Muscle layer of colon (tissue), 2 donors: ENCODE measurements at regions not wholly inside any gene's neighbourhood (a gene's known extent, or its start where the extent isn't known, plus 50 kb on each side); places are given as distances from the start of the nearest gene placed in this dataset.

ENCODE experiments used
- H3K27ac ChIP-seq: one replicate; pipeline ENCODE4 v1.7.0; 2013; ENCODE audit warnings: low read depth, mild to moderate bottlenecking, low read length, moderate library complexity
- H3K27me3 ChIP-seq, 2 donors: one replicate each; pipeline ENCODE4 v1.7.0; 2013; ENCODE audit warnings: low read length in 2 of 2, mild to moderate bottlenecking in 2 of 2; ENCODE audit not compliant: insufficient read depth in 2 of 2, control insufficient read depth in 1 of 2
- H3K36me3 ChIP-seq: one replicate; pipeline ENCODE4 v1.7.0; 2013; ENCODE audit warnings: mild to moderate bottlenecking, low read length; ENCODE audit not compliant: insufficient read depth
- H3K4me1 ChIP-seq: one replicate; pipeline ENCODE4 v1.7.0; 2013; ENCODE audit warnings: mild to moderate bottlenecking, low read length; ENCODE audit not compliant: insufficient read depth
- H3K4me3 ChIP-seq, 2 donors: one replicate each; pipeline ENCODE4 v1.7.0; 2013; ENCODE audit warnings: low read length in 2 of 2, low read depth in 1 of 2, mild to moderate bottlenecking in 1 of 2, moderate library complexity in 1 of 2
- H3K9ac ChIP-seq: one replicate; pipeline ENCODE4 v1.7.0; 2013; ENCODE audit warnings: low read length
- H3K9me3 ChIP-seq: one replicate; pipeline ENCODE4 v1.7.0; 2013; ENCODE audit warnings: mild to moderate bottlenecking, low read length
- donor health status: abdominal sarcoma.
- donor health status: Adenocarcinoma of cecum.

GRCh38 chr2:120606931-120607330 lies 128.7 kb upstream of the GLI2 start:
- H3K9ac ChIP-seq, result no peak overlapping the region
- H3K9me3 ChIP-seq, result no peaks in the 10 kb centered on the region
- H3K27me3 ChIP-seq, result no peaks in the 10 kb centered on the region
- H3K36me3 ChIP-seq, result no peaks in the 10 kb centered on the region
- H3K4me3 ChIP-seq, result no peak overlapping the region
- H3K27ac ChIP-seq, result no peak overlapping the region
- no peaks in the 10 kb centered on the region for H3K4me1 ChIP-seq

DNA sequence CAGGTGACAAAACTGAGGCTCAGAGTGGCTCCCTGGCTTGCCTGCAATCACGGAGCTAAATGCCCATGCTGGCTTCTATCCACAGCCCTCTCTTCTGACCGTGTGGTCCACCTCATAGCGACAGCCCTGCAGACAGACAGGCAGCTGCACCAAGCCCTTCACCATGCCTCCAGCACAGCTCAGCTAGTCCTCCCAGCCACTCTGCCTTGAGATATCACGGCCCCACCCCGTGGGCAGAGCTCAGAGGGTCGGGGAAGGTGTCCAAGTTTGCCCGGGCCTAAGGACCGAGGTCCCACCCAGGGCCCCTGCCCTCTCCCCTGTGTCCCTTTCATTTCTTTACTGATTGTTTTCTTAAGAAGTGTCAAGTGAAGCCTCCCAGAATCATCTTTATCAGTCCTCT lies 128.2 kb upstream of the GLI2 start:
- no peak overlapping the region for H3K27ac ChIP-seq
- H3K4me1 ChIP-seq, result no peaks in the 10 kb centered on the region
- H3K4me3 ChIP-seq, result no peak overlapping the region
- no peaks in the 10 kb centered on the region for H3K9me3 ChIP-seq
- H3K36me3 ChIP-seq, result no peaks in the 10 kb centered on the region
- no peak overlapping the region for H3K9ac ChIP-seq
- no peaks in the 10 kb centered on the region for H3K27me3 ChIP-seq

GRCh38 chr2:120607996-120608395 lies 127.7 kb upstream of the GLI2 start:
- Histone ChIP-seq H3K4me1 (no peaks in the 10 kb centered on the region), H3K4me3 (no peak overlapping the region), H3K27ac (no peak overlapping the region), H3K36me3 (no peaks in the 10 kb centered on the region), H3K9me3 (no peaks in the 10 kb centered on the region), H3K9ac (no peak overlapping the region), H3K27me3 (no peaks in the 10 kb centered on the region)

GRCh38 chr2:120609826-120610395 lies 125.8 kb upstream of the GLI2 start:
- no peak overlapping the region for H3K27ac ChIP-seq
- no peaks in the 10 kb centered on the region for H3K4me1 ChIP-seq
- no peak overlapping the region for H3K9ac ChIP-seq
- no peaks in the 10 kb centered on the region for H3K9me3 ChIP-seq
- H3K27me3 ChIP-seq, result no peaks in the 10 kb centered on the region
- no peak overlapping the region for H3K4me3 ChIP-seq
- H3K36me3 ChIP-seq, result no peaks in the 10 kb centered on the region

DNA sequence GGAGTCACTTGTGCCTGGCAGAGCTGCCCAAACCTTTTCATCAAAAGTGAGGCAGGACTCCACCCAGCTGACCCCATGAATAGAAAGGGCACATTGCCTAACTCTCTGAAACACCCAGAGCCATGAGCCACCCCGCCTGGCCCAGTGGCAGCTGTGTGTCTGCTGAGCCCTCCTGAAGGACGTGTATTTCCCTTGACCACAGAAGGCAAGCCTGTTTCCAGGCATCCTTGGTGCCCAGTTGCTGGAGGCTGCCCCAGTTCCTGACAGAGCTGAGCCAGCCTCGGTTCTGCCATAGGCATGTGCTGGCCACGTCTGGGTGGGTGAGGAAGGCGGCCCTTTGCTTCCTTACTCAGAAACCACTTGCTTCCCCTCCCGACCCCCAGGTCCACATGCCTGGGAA lies 124.7 kb upstream of the GLI2 start:
- H3K9ac ChIP-seq, result no peak overlapping the region
- H3K4me1 ChIP-seq, result no peaks in the 10 kb centered on the region
- no peaks in the 10 kb centered on the region for H3K9me3 ChIP-seq
- H3K4me3 ChIP-seq, result no peak overlapping the region
- no peak overlapping the region for H3K27ac ChIP-seq
- H3K36me3 ChIP-seq, result no peaks in the 10 kb centered on the region
- no peaks in the 10 kb centered on the region for H3K27me3 ChIP-seq

GRCh38 chr2:120611961-120612360 lies 123.7 kb upstream of the GLI2 start:
- Histone ChIP-seq H3K4me1 (no peaks in the 10 kb centered on the region), H3K36me3 (no peaks in the 10 kb centered on the region), H3K27me3 (no peaks in the 10 kb centered on the region), H3K9me3 (no peaks in the 10 kb centered on the region), H3K4me3 (no peak overlapping the region), H3K9ac (no peak overlapping the region), H3K27ac (no peak overlapping the region)

- Histone ChIP-seq H3K4me3 (no peak overlapping the region), H3K36me3 (no peaks in the 10 kb centered on the region), H3K27me3 (no peaks in the 10 kb centered on the region), H3K4me1 (no peaks in the 10 kb centered on the region), H3K9me3 (no peaks in the 10 kb centered on the region), H3K27ac (no peak overlapping the region), H3K9ac (no peak overlapping the region)
Measured at GRCh38 chr2:120612471-120612870, 123.2 kb upstream of the GLI2 start.

DNA sequence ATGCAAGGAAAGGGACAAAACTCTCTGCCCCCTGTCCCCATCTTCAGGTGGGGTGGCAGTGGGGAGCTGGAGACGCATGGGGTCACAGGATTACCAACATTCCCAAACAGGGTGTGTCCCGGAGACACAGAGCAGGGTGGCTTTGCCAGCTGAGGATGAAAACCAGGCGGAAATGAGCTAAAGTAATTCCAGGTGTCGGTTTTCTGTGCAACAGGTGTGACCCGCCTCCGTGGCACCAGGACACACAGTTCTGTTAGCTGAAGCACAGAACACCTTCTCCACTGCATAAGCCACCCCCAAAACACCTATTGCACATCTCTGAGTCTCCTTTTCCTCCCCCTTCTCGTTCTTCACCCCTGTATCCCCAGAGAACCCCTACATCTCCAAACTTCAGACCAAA lies 122.7 kb upstream of the GLI2 start:
- no peaks in the 10 kb centered on the region for H3K36me3 ChIP-seq
- no peaks in the 10 kb centered on the region for H3K4me1 ChIP-seq
- no peaks in the 10 kb centered on the region for H3K9me3 ChIP-seq
- no peak overlapping the region for H3K27ac ChIP-seq
- no peaks in the 10 kb centered on the region for H3K27me3 ChIP-seq
- no peak overlapping the region for H3K9ac ChIP-seq
- no peak overlapping the region for H3K4me3 ChIP-seq

- Histone ChIP-seq H3K9ac (no peak overlapping the region), H3K36me3 (no peaks in the 10 kb centered on the region), H3K4me1 (no peaks in the 10 kb centered on the region), H3K9me3 (no peaks in the 10 kb centered on the region), H3K27me3 (no peaks in the 10 kb centered on the region), H3K4me3 (no peak overlapping the region), H3K27ac (no peak overlapping the region)
Measured at GRCh38 chr2:120613742-120614571, 121.7 kb upstream of the GLI2 start.

DNA sequence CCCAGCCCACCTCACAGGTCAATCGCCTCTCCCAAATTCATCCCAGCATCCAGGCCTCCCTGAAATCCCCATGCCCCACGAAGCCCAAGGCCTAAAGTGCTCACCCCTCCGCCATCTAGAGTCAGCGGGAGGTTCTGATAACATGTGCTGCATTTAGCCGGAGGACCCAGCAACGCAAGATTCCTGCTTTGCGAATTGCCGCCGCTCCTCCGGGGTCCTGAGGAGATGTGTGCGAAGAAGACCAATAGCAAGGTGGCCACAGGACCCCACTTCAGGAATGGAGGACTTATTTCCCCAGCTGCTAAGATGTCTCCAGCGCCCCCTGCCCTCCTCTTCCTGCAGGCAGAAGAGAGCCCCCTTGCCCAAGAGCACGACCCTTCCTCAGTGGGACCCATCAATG lies 120.8 kb upstream of the GLI2 start:
- no peaks in the 10 kb centered on the region for H3K27me3 ChIP-seq
- H3K36me3 ChIP-seq, result no peaks in the 10 kb centered on the region
- no peaks in the 10 kb centered on the region for H3K4me1 ChIP-seq
- H3K9ac ChIP-seq, result no peak overlapping the region
- no peak overlapping the region for H3K27ac ChIP-seq
- no peak overlapping the region for H3K4me3 ChIP-seq
- H3K9me3 ChIP-seq, result no peaks in the 10 kb centered on the region

- Histone ChIP-seq H3K36me3 (no peaks in the 10 kb centered on the region), H3K4me1 (no peaks in the 10 kb centered on the region), H3K27ac (no peak overlapping the region), H3K9ac (no peak overlapping the region), H3K9me3 (no peaks in the 10 kb centered on the region), H3K27me3 (no peaks in the 10 kb centered on the region), H3K4me3 (no peak overlapping the region)
Measured at GRCh38 chr2:120616261-120616660, 119.4 kb upstream of the GLI2 start.

GRCh38 chr2:120617055-120617454 lies 118.6 kb upstream of the GLI2 start:
- no peaks in the 10 kb centered on the region for H3K27me3 ChIP-seq
- H3K4me1 ChIP-seq, result no peaks in the 10 kb centered on the region
- H3K36me3 ChIP-seq, result no peaks in the 10 kb centered on the region
- H3K9ac ChIP-seq, result no peak overlapping the region
- H3K4me3 ChIP-seq, result no peak overlapping the region
- no peak overlapping the region for H3K27ac ChIP-seq
- H3K9me3 ChIP-seq, result no peaks in the 10 kb centered on the region
